MM.1S (cell line): ENCODE measurements at regions not wholly inside any gene's neighbourhood (a gene's known extent, or its start where the extent isn't known, plus 50 kb on each side); places are given as distances from the start of the nearest gene placed in this dataset.

Source experiments
- DNase-seq: peaks from one replicate; pipeline ENCODE4 v3.0.0-alpha.2; 2015
- H2AFZ ChIP-seq: fragments of 300-600 bp; sonication (generic); 2 replicates; pipeline ENCODE4 v1.6.0; 2016; ENCODE audit warnings: antibody characterized with exemption, low read length
- H3F3A ChIP-seq: fragments of 300-600 bp; sonication (generic); 2 replicates; pipeline ENCODE4 v1.6.1; 2016; ENCODE audit warnings: mild to moderate bottlenecking, antibody characterized with exemption, low read length, moderate library complexity, mixed read lengths; ENCODE audit not compliant: insufficient read depth
- H3K27ac ChIP-seq: fragments of 300-600 bp; sonication (generic); 2 replicates; pipeline ENCODE4 v1.5.1; 2016; ENCODE audit warnings: mild to moderate bottlenecking, low read length
- H3K27me3 ChIP-seq: fragments of 300-600 bp; sonication (generic); replicated peaks from 2 replicates; pipeline ENCODE4 v1.6.0; 2016; ENCODE audit warnings: low read length; ENCODE audit not compliant: insufficient read depth
- H3K36me3 ChIP-seq: fragments of 300-600 bp; sonication (generic); replicated peaks from 2 replicates; pipeline ENCODE4 v1.6.1; 2016; ENCODE audit warnings: mild to moderate bottlenecking, low read length, mixed read lengths; ENCODE audit not compliant: insufficient read depth
- H3K4me1 ChIP-seq: fragments of 300-600 bp; sonication (generic); 2 replicates; pipeline ENCODE4 v1.6.1; 2016; ENCODE audit warnings: low read length, mixed read lengths
- H3K4me2 ChIP-seq: fragments of 300-600 bp; sonication (generic); 2 replicates; pipeline ENCODE4 v1.6.0; 2016; ENCODE audit warnings: low read depth, low read length
- H3K4me3 ChIP-seq: fragments of 300-600 bp; sonication (generic); 2 replicates; pipeline ENCODE4 v1.5.1; 2016; ENCODE audit warnings: low read length, mixed read lengths
- H3K79me2 ChIP-seq: fragments of 300-600 bp; sonication (generic); 2 replicates; pipeline ENCODE4 v1.6.1; 2016; ENCODE audit warnings: mixed run types, low read length, mixed read lengths
- H3K9ac ChIP-seq: fragments of 300-600 bp; sonication (generic); 2 replicates; pipeline ENCODE4 v1.6.1; 2016; ENCODE audit warnings: low read length, mixed read lengths
- H3K9me2 ChIP-seq: fragments of 300-600 bp; sonication (generic); replicated peaks from 2 replicates; pipeline ENCODE4 v1.6.1; 2016; ENCODE audit warnings: mild to moderate bottlenecking, low read length, mixed read lengths; ENCODE audit not compliant: insufficient read depth
- H3K9me3 ChIP-seq: fragments of 300-600 bp; sonication (generic); replicated peaks from 2 replicates; pipeline ENCODE4 v1.6.1; 2016; ENCODE audit warnings: mild to moderate bottlenecking, low read length, mixed read lengths; ENCODE audit not compliant: insufficient read depth
- H4K20me1 ChIP-seq: fragments of 300-600 bp; sonication (generic); 2 replicates; pipeline ENCODE4 v1.6.1; 2016; ENCODE audit warnings: mild to moderate bottlenecking, low read length, moderate library complexity, mixed read lengths; ENCODE audit not compliant: insufficient read depth
- EZH2 ChIP-seq: fragments of 300-600 bp; sonication (generic); optimal IDR thresholded peaks from 2 replicates; pipeline ENCODE3; 2017; ENCODE audit warnings: low read depth, mild to moderate bottlenecking, antibody characterized with exemption, low read length, mixed read lengths
- EZH2phosphoT487 ChIP-seq: fragments of 300-600 bp; sonication (generic); IDR thresholded peaks from 2 replicates; pipeline ENCODE4 v1.6.1; 2018; ENCODE audit warnings: antibody characterized with exemption, low read length
- TF ChIP-seq, protein P1 (sequence below): fragments of 300-600 bp; sonication (generic); IDR thresholded peaks from 2 replicates; pipeline ENCODE4 v1.5.1; 2016; ENCODE audit warnings: antibody characterized with exemption, low read length, mixed read lengths

GRCh38 chr13:112320303-112320702, 55.9 kb upstream of the SPACA7 start:
- Histone ChIP-seq H3K36me3 (no peaks in the 10 kb centered on the region), H3K9me2 (no peaks in the 10 kb centered on the region), H3K4me1 (no peaks in the 10 kb centered on the region), H2AFZ (no peak overlapping the region), H3K27ac (no peak overlapping the region), H3K4me2 (no peak overlapping the region), H3K9ac (no peak overlapping the region), H3F3A (no peaks in the 10 kb centered on the region), H3K9me3 (no peaks in the 10 kb centered on the region), H4K20me1 (no peaks in the 10 kb centered on the region), H3K79me2 (no peaks in the 10 kb centered on the region), H3K4me3 (no peak overlapping the region), H3K27me3 (peaks cover 21% of the 10 kb centered on the region)
- DNase-seq, result no peak
- TF ChIP-seq EZH2, result no peak
- TF ChIP-seq, protein P1, sequence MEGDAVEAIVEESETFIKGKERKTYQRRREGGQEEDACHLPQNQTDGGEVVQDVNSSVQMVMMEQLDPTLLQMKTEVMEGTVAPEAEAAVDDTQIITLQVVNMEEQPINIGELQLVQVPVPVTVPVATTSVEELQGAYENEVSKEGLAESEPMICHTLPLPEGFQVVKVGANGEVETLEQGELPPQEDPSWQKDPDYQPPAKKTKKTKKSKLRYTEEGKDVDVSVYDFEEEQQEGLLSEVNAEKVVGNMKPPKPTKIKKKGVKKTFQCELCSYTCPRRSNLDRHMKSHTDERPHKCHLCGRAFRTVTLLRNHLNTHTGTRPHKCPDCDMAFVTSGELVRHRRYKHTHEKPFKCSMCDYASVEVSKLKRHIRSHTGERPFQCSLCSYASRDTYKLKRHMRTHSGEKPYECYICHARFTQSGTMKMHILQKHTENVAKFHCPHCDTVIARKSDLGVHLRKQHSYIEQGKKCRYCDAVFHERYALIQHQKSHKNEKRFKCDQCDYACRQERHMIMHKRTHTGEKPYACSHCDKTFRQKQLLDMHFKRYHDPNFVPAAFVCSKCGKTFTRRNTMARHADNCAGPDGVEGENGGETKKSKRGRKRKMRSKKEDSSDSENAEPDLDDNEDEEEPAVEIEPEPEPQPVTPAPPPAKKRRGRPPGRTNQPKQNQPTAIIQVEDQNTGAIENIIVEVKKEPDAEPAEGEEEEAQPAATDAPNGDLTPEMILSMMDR, result no peak
- TF ChIP-seq EZH2phosphoT487, result no peak

GRCh38 chr13:112322557-112322956, 53.6 kb upstream of the SPACA7 start:
- Histone ChIP-seq H3K79me2 (no peaks in the 10 kb centered on the region), H3K9me3 (no peaks in the 10 kb centered on the region), H2AFZ (no peak overlapping the region), H3K9me2 (no peaks in the 10 kb centered on the region), H4K20me1 (no peaks in the 10 kb centered on the region), H3K27ac (no peak overlapping the region), H3K36me3 (no peaks in the 10 kb centered on the region), H3K4me2 (no peak overlapping the region), H3F3A (no peaks in the 10 kb centered on the region), H3K9ac (no peak overlapping the region), H3K4me1 (no peaks in the 10 kb centered on the region), H3K27me3 (peaks cover 29% of the 10 kb centered on the region), H3K4me3 (no peak overlapping the region)
- DNase-seq, result no peak
- TF ChIP-seq EZH2phosphoT487, result no peak
- no peak for TF ChIP-seq EZH2
- TF ChIP-seq, protein P1, result no peak

DNA sequence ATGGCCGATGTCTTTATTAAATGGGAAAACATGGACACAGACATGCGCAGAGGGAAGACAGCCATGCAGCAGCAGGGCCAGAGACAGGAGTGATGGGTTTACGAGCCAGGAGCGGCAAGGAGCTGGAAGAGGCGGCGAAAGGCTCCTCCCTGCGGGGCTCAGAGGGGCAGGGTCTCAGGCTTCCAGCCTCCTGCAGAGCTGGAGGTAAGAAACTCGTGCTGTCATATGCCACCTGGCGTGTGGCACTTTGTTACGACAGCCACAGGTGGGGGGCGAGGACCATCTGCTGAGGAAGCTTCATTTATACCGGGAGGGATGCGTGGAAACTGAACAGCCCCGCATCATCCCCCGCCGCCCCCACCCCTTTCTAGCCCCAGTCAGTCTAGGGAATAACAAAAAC, 52.0 kb upstream of the SPACA7 start:
- Histone ChIP-seq H4K20me1 (no peaks in the 10 kb centered on the region), H3K9ac (no peak overlapping the region), H3K79me2 (no peaks in the 10 kb centered on the region), H2AFZ (no peak overlapping the region), H3K9me2 (no peaks in the 10 kb centered on the region), H3K9me3 (no peaks in the 10 kb centered on the region), H3K27ac (no peak overlapping the region), H3K4me1 (no peaks in the 10 kb centered on the region), H3K36me3 (no peaks in the 10 kb centered on the region), H3K4me2 (no peak overlapping the region), H3K27me3 (peaks cover 29% of the 10 kb centered on the region), H3F3A (no peaks in the 10 kb centered on the region), H3K4me3 (no peak overlapping the region)
- DNase-seq, result no peak
- TF ChIP-seq EZH2phosphoT487, result no peak
- TF ChIP-seq, protein P1, result no peak
- no peak for TF ChIP-seq EZH2
